ENCODE measurements at regions not wholly inside any gene's neighbourhood (a gene's known extent, or its start where the extent isn't known, plus 50 kb on each side); places are given as distances from the start of the nearest gene placed in this dataset.
A peak's percentile ranks its signal among the peaks of the same experiment; 100 is the strongest.

GRCh38 chr12:24596768-24597388 lies 352.0 kb downstream of the BCAT1 start:
- ChIA-PET POLR2A (ENCODE audit: unreplicated experiment) (no interaction called here), CTCF (no interaction called here)
- Histone ChIP-seq H2AK9ac (replicated peaks; ENCODE audit: low read depth, low read length, poor library complexity) (no peak overlapping the region), H3K14ac (replicated peaks; ENCODE audit: low read depth, low read length) (no peak overlapping the region), H2BK20ac (ENCODE audit: low read depth, low read length) (no peak overlapping the region), H3K18ac (ENCODE audit: low read depth, low read length) (no peak overlapping the region), H3K4me3 (ENCODE audit: insufficient read depth, low read depth, low read length) (no peak overlapping the region), H3K27ac (ENCODE audit: insufficient read depth, low read length) (no peak overlapping the region), H2BK5ac (ENCODE audit: low read depth, low read length, poor library complexity, severe bottlenecking) (no peak overlapping the region), H3K23ac (ENCODE audit: low read depth, low read length) (no peak overlapping the region), H3K4ac (ENCODE audit: low read depth, low read length) (no peak overlapping the region), H3K9ac (ENCODE audit: low read depth, low read length) (no peak overlapping the region), H3K4me1 (ENCODE audit: control insufficient read depth, insufficient read depth, low read length) (no peaks in the 10 kb centered on the region; the same call in 1 of the 2 replicates), H2BK120ac (ENCODE audit: low read depth, low read length) (no peak overlapping the region; the same call in 1 of the 2 replicates), H3K27me3 (ENCODE audit: control insufficient read depth, insufficient read depth, low read length) (no peaks in the 10 kb centered on the region), H3K9me1 (ENCODE audit: insufficient read depth, low read length) (no peaks in the 10 kb centered on the region; the same call in 1 of the 2 replicates), H3K36me3 (ENCODE audit: control insufficient read depth, insufficient read depth, low read length) (no peaks in the 10 kb centered on the region), H2AFZ (replicated peaks; ENCODE audit: low read length, poor library complexity) (no peak overlapping the region), H3K4me2 (ENCODE audit: low read depth, low read length) (no peak overlapping the region), H3K9me3 (ENCODE audit: control insufficient read depth, insufficient read depth, low read length) (no peaks in the 10 kb centered on the region), H2AK5ac (ENCODE audit: low read depth, low read length) (no peak overlapping the region), H4K91ac (ENCODE audit: insufficient read depth, low read depth, low read length) (no peak overlapping the region), H4K20me1 (ENCODE audit: insufficient read depth, low read length) (no peaks in the 10 kb centered on the region), H2BK15ac (ENCODE audit: low read depth, low read length) (no peak overlapping the region), H3K79me1 (ENCODE audit: low read depth in 1 of 2, low read length in 2 of 2) (no peaks in the 10 kb centered on the region), H4K8ac (ENCODE audit: low read depth in 2 of 2, low read length in 2 of 2) (peak overlapping the region in 1 of 2 experiments; percentile 34; a peak in 1 of 4 replicates), H3K56ac (ENCODE audit: extremely low read depth, insufficient read depth, low read length) (no peak overlapping the region), H4K5ac (ENCODE audit: low read depth, low read length) (no peak overlapping the region)
- ATAC-seq (ENCODE audit: low read depth) (peak; percentile 76), DNase-seq (peak; percentile 58)
- no TSS peak for BruUV-seq (replicated peaks)
- in situ Hi-C loops (cut with MboI; ENCODE audit: low sequenced_read_pairs) (no loop called here), intact Hi-C loops (cut with micrococcal nuclease) (loop anchor here (2.0 to 10.0 kb wide), 5 partner anchors 34 to 1392 kb away; no protein-coding TSS in a partner anchor), dilution Hi-C loops (cut with HindIII; ENCODE audit: low sequenced_read_pairs, unreplicated experiment) (no loop called here)
- TF ChIP-seq BHLHE40 (IDR thresholded peaks at IDR 0.05; ENCODE audit: low read depth, low read length): no peak
- TF ChIP-seq SMC3 (IDR thresholded peaks at IDR 0.05; ENCODE audit: low read depth, low read length): peak; percentile 68
- TF ChIP-seq FOS (IDR thresholded peaks at IDR 0.05; ENCODE audit: low read depth, low read length): no peak
- TF ChIP-seq RFX5 (IDR thresholded peaks at IDR 0.05; ENCODE audit: low read depth, low read length): no peak
- no peak for TF ChIP-seq ELK1 (IDR thresholded peaks at IDR 0.05; ENCODE audit: borderline replicate concordance, low read depth, low read length)
- TF ChIP-seq POLR2A (IDR thresholded peaks at IDR 0.05; ENCODE audit: low read depth, low read length): no peak
- TF ChIP-seq CTCF (conservative IDR thresholded peaks at IDR 0.05; ENCODE audit: low read depth, low read length): peak; percentile 70
- no peak for TF ChIP-seq MAZ (IDR thresholded peaks at IDR 0.05; ENCODE audit: borderline replicate concordance, low read depth, low read length)
- TF ChIP-seq RAD21 (IDR thresholded peaks at IDR 0.05; ENCODE audit: low read length): peak; percentile 75
- no CpG with 5 or more reads among the region's 2 CpGs for WGBS, 2 experiments (ENCODE audit: extremely low coverage in 2 of 2, insufficient read length in 1 of 2)

All from IMR-90 (cell line).